VCaP (cell line): ENCODE measurements at regions not wholly inside any gene's neighbourhood (a gene's known extent, or its start where the extent isn't known, plus 50 kb on each side); places are given as distances from the start of the nearest gene placed in this dataset.
A peak's percentile ranks its signal among the peaks of the same experiment; 100 is the strongest.

ENCODE experiments used
- H3K27ac ChIP-seq: fragments of 450-650 bp; 2 replicates; pipeline ENCODE4 v1.5.1; 2017
- TF ChIP-seq, protein P1 (sequence below): fragments of 450-650 bp; conservative IDR thresholded peaks from 2 replicates; pipeline ENCODE4 v1.5.1; 2017; ENCODE audit warnings: mild to moderate bottlenecking, moderate library complexity

- TF ChIP-seq, protein P1, sequence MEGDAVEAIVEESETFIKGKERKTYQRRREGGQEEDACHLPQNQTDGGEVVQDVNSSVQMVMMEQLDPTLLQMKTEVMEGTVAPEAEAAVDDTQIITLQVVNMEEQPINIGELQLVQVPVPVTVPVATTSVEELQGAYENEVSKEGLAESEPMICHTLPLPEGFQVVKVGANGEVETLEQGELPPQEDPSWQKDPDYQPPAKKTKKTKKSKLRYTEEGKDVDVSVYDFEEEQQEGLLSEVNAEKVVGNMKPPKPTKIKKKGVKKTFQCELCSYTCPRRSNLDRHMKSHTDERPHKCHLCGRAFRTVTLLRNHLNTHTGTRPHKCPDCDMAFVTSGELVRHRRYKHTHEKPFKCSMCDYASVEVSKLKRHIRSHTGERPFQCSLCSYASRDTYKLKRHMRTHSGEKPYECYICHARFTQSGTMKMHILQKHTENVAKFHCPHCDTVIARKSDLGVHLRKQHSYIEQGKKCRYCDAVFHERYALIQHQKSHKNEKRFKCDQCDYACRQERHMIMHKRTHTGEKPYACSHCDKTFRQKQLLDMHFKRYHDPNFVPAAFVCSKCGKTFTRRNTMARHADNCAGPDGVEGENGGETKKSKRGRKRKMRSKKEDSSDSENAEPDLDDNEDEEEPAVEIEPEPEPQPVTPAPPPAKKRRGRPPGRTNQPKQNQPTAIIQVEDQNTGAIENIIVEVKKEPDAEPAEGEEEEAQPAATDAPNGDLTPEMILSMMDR = no peak
- no peak overlapping the region for H3K27ac ChIP-seq
These were observed 152.6 kb upstream of the CSF3R start for GRCh38 chr1:36635284-36635683.

GRCh38 chr1:36628804-36629203 lies 146.1 kb upstream of the CSF3R start:
- H3K27ac ChIP-seq = no peak overlapping the region
- TF ChIP-seq, protein P1 = no peak

DNA sequence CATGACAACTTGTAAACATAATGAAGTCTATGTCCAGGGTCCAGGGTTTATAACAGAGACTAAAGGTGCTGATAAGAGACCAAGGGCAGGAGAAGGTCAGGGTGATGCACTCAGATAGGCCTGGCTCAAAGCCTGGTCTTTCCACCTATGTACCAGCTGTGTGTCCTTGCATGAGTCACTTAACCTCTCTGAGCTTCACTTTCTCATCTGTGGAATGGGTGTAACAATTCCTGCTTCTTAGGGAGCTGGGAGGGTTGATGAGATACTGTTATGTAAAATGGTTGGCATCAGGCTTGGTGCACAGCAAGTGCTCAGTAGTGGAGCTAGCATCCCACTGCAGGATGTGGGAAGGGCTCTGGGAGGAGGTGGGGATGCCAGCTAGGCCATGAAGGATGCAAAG lies 143.7 kb upstream of the CSF3R start:
- H3K27ac ChIP-seq = no peak overlapping the region
- TF ChIP-seq, protein P1 = no peak

DNA sequence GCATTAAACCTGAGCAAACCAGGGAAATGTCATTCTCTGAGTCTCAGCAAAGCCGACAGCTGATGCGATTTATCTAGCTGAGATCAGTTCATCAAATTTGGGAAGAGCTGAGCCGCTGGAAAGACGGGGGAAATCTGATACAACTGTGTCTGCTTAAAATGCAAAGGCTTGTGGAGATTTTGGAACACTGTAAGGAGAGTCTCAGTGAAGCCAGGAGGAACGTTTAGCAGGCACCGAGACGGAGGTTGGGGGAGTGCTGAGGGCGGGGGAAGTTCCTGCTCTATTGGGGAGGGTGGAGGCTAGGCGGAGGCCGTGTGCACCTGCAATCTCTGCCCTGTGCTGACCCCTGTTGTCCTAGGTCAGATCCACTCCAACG lies 143.2 kb upstream of the CSF3R start:
- no peak overlapping the region for H3K27ac ChIP-seq
- TF ChIP-seq, protein P1 = no peak

DNA sequence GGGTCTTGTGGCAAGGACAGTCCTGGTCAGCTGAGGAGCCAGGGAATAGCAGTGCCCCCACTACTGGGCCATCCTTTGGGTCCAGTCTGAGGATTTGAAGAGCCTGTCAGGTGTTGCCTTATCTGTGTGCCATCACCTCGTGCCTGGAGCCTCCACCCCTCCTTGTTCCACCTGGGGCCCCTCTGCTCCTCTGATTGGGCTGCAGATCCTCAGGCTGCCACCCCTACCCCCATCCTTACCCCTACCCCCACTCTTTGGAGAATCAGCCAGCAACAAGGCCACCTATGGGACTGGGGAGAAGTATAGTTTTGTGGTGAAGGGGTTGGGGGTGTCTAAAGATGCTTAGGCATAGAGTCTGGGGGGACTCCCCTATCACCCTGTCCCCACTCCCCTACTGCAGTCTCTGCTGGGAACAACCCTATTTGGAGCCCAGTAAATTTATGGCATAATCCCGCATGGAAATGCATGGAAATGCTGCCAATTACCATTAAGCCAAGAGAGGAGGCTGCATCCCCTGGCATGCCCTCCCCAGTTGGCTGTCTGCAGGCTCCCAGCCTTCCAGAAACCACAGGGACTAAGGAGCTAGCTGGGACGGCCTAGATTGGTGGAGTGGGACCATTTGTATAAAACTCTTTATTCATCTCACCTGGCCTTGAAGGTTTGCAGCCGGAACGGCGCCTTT lies 142.7 kb upstream of the CSF3R start:
- H3K27ac ChIP-seq = no peak overlapping the region

GRCh38 chr1:36624466-36624865 lies 141.8 kb upstream of the CSF3R start:
- H3K27ac ChIP-seq = no peak overlapping the region
- TF ChIP-seq, protein P1 = no peak

More for the DNA sequence above, 142.7 kb upstream of the CSF3R start:
- TF ChIP-seq, protein P1 = no peak

DNA sequence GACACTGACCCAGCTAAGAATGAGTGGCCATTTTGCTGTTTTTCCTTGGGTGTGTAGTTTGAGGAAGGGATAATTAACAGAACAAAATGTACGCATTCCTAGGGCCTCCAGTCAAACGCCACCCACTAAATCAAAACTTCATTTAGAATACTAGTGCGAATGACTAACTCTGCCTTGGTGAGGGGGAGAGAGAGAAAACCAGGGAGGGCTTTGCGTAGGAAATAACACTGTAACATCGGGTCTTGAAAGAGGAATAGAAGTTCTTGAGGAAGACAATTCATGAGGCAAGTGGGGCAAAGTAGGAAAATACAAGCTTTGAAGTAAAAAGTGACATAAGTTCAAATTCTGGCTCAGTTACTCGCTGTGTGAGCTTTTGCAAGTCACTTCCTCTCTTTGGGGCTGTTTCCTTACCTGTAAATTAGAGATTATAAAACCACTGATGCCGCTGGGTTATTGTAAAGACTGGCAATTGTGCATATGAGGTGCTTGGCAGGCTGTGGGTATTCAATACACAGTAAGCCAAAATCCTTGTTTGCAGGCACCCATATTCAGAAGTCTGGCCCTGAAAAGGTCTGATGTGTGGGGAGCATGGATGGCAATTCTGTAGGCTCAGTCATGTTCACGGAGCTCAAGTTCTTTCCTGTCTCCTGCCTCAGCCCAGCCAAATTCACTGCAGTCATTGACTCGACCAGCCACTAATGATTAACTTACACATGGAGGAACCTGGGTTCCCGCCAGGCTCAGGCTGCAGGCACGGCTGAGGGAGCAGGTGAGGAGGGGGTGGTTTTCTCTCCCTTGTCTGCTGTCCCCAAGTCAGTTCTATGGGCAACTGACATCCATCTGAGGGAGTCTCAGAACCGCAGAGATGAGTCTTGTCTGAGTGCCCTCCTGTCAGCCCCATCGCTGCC lies 140.3 kb upstream of the CSF3R start:
- H3K27ac ChIP-seq = peak overlapping the region; percentile 39
- TF ChIP-seq, protein P1 = no peak
